Duodenal mucosa (tissue), 2 donors: ENCODE measurements at regions not wholly inside any gene's neighbourhood (a gene's known extent, or its start where the extent isn't known, plus 50 kb on each side); places are given as distances from the start of the nearest gene placed in this dataset.
A peak's percentile ranks its signal among the peaks of the same experiment; 100 is the strongest.

Experiments
- H3K27ac ChIP-seq: one replicate; pipeline ENCODE4 v1.7.0; 2013; ENCODE audit warnings: low read depth, low read length
- H3K27me3 ChIP-seq, 2 donors: one replicate each; pipeline ENCODE4 v1.7.0; 2013; ENCODE audit warnings: low read length in 2 of 2, control low read depth in 1 of 2; ENCODE audit not compliant: insufficient read depth in 2 of 2, control insufficient read depth in 1 of 2
- H3K36me3 ChIP-seq, 2 donors: one replicate each; pipeline ENCODE4 v1.7.0; 2013; ENCODE audit warnings: low read length in 2 of 2, control low read depth in 1 of 2; ENCODE audit not compliant: insufficient read depth in 2 of 2, control insufficient read depth in 1 of 2
- H3K4me1 ChIP-seq, 2 donors: one replicate each; pipeline ENCODE4 v1.7.0; 2013; ENCODE audit warnings: low read length in 2 of 2, control low read depth in 1 of 2; ENCODE audit not compliant: insufficient read depth in 2 of 2, control insufficient read depth in 1 of 2
- H3K4me3 ChIP-seq, 2 donors: one replicate each; pipeline ENCODE4 v1.7.0; 2013; ENCODE audit warnings: low read length in 2 of 2, low read depth in 1 of 2
- H3K9ac ChIP-seq, 2 donors: one replicate each; pipeline ENCODE4 v1.7.0; 2013; ENCODE audit warnings: low read length in 2 of 2, low read depth in 1 of 2
- H3K9me3 ChIP-seq, 2 donors: one replicate each; pipeline ENCODE4 v1.7.0; 2013; ENCODE audit warnings: low read length in 2 of 2, control low read depth in 1 of 2; ENCODE audit not compliant: control insufficient read depth in 1 of 2

GRCh38 chr9:119559056-119559455 lies 189.8 kb upstream of the BRINP1 start:
- Histone ChIP-seq H3K27ac (no peak overlapping the region), H3K27me3 (no peaks in the 10 kb centered on the region), H3K9me3 (no peaks in the 10 kb centered on the region), H3K36me3 (no peaks in the 10 kb centered on the region), H3K9ac (no peak overlapping the region), H3K4me1 (peaks cover 3 to 6% of the 10 kb centered on the region in 2 donors), H3K4me3 (no peak overlapping the region)

- H3K27me3 ChIP-seq: no peaks in the 10 kb centered on the region
- no peaks in the 10 kb centered on the region for H3K9me3 ChIP-seq
- H3K36me3 ChIP-seq: no peaks in the 10 kb centered on the region
- H3K4me1 ChIP-seq: peaks cover 3 to 6% of the 10 kb centered on the region in 2 donors
- H3K9ac ChIP-seq: no peak overlapping the region
- H3K27ac ChIP-seq: no peak overlapping the region
- peak overlapping the region; percentile 19 to 63 for H3K4me3 ChIP-seq
Observed at GRCh38 chr9:119556129-119556875, 187.1 kb upstream of the BRINP1 start.

GRCh38 chr9:119544492-119544891 lies 175.3 kb upstream of the BRINP1 start:
- Histone ChIP-seq H3K9me3 (no peaks in the 10 kb centered on the region), H3K27ac (no peak overlapping the region), H3K36me3 (no peaks in the 10 kb centered on the region), H3K4me1 (no peaks in the 10 kb centered on the region), H3K9ac (no peak overlapping the region), H3K27me3 (no peaks in the 10 kb centered on the region), H3K4me3 (no peak overlapping the region)

- no peaks in the 10 kb centered on the region for H3K27me3 ChIP-seq
- no peaks in the 10 kb centered on the region for H3K4me1 ChIP-seq
- no peaks in the 10 kb centered on the region for H3K36me3 ChIP-seq
- no peak overlapping the region for H3K4me3 ChIP-seq
- no peaks in the 10 kb centered on the region for H3K9me3 ChIP-seq
- no peak overlapping the region for H3K9ac ChIP-seq
- no peak overlapping the region for H3K27ac ChIP-seq
Observed at GRCh38 chr9:119537138-119537537, 167.9 kb upstream of the BRINP1 start.

GRCh38 chr9:119533504-119533903 lies 164.3 kb upstream of the BRINP1 start:
- no peak overlapping the region for H3K27ac ChIP-seq
- no peak overlapping the region for H3K9ac ChIP-seq
- H3K36me3 ChIP-seq: no peaks in the 10 kb centered on the region
- H3K9me3 ChIP-seq: no peaks in the 10 kb centered on the region
- H3K4me3 ChIP-seq: no peak overlapping the region
- H3K4me1 ChIP-seq: no peaks in the 10 kb centered on the region
- no peaks in the 10 kb centered on the region for H3K27me3 ChIP-seq

- Histone ChIP-seq H3K4me3 (no peak overlapping the region), H3K9me3 (no peaks in the 10 kb centered on the region), H3K27ac (no peak overlapping the region), H3K27me3 (no peaks in the 10 kb centered on the region), H3K36me3 (no peaks in the 10 kb centered on the region), H3K9ac (no peak overlapping the region), H3K4me1 (no peaks in the 10 kb centered on the region)
Observed at GRCh38 chr9:119526698-119527097, 157.5 kb upstream of the BRINP1 start.

GRCh38 chr9:119523508-119523907 lies 154.3 kb upstream of the BRINP1 start:
- Histone ChIP-seq H3K27ac (no peak overlapping the region), H3K9me3 (no peaks in the 10 kb centered on the region), H3K4me3 (no peak overlapping the region), H3K4me1 (no peaks in the 10 kb centered on the region), H3K9ac (no peak overlapping the region), H3K36me3 (no peaks in the 10 kb centered on the region), H3K27me3 (no peaks in the 10 kb centered on the region)

- Histone ChIP-seq H3K36me3 (no peaks in the 10 kb centered on the region), H3K9ac (no peak overlapping the region), H3K4me3 (no peak overlapping the region), H3K27me3 (no peaks in the 10 kb centered on the region), H3K9me3 (no peaks in the 10 kb centered on the region), H3K4me1 (no peaks in the 10 kb centered on the region), H3K27ac (no peak overlapping the region)
Observed at GRCh38 chr9:119522381-119522780, 153.1 kb upstream of the BRINP1 start.

GRCh38 chr9:119509291-119509905 lies 140.2 kb upstream of the BRINP1 start:
- H3K9me3 ChIP-seq: no peaks in the 10 kb centered on the region
- H3K4me1 ChIP-seq: no peaks in the 10 kb centered on the region
- H3K27ac ChIP-seq: no peak overlapping the region
- no peak overlapping the region for H3K4me3 ChIP-seq
- no peak overlapping the region for H3K9ac ChIP-seq
- H3K27me3 ChIP-seq: no peaks in the 10 kb centered on the region
- no peaks in the 10 kb centered on the region for H3K36me3 ChIP-seq

GRCh38 chr9:119501374-119501773 lies 132.1 kb upstream of the BRINP1 start:
- Histone ChIP-seq H3K36me3 (no peaks in the 10 kb centered on the region), H3K27ac (no peak overlapping the region), H3K4me1 (no peaks in the 10 kb centered on the region), H3K27me3 (no peaks in the 10 kb centered on the region), H3K9ac (no peak overlapping the region), H3K9me3 (no peaks in the 10 kb centered on the region), H3K4me3 (no peak overlapping the region)
